HG03521 (cell line): ENCODE measurements at regions not wholly inside any gene's neighbourhood (a gene's known extent, or its start where the extent isn't known, plus 50 kb on each side); places are given as distances from the start of the nearest gene placed in this dataset.

Source experiments
- ATAC-seq: cut with Tn5 transposase; IDR thresholded peaks from one replicate; pipeline ENCODE4 v1.9.1; 2021; ENCODE audit warnings: mild to moderate bottlenecking, moderate library complexity; ENCODE audit not compliant: unreplicated experiment

DNA sequence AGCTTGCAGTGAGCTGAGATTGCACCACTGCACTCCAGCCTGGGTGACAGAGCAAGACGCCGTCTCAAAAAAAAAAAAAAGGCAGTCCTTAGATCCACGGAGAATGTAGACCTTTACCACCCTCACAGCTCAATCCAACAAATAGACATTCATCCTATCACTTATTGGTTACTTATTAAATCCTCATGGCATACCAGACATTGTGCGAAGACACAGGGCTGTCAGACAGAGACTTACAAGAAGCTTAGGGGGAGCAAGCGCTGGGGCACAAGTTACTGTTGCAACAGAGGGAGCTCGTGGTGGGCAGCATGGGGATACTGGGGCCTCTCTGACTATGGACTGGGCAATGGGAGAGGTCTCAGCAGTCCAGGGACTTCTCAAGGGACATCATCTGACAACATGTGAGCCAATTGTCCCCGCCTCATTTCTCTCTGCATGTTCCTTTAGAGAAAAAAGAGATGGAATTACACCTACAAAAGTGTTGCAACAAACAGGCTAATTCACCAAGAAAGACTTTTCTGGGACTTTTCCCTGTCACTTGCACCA, 82.8 kb upstream of the TNS3 start:
- ATAC-seq, result no peak

DNA sequence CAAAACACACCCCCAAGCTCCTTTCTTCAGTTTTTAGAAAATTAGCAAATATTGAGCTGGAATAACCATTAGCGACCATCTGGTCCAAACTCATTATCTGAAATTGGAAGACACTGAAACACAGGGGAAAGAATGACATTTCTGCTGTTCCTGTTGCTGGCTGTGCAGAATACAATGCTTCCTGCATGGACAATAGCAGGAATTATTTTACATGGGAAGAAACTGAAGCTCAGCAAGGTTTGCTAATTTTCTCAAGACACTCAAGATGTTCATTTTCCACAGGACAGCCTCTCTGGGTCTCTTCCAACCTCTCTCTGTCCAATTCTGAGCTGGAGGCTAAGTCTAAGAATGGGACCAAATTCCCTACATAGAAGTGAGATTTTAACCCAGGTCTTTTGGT, 81.9 kb upstream of the TNS3 start:
- ATAC-seq, result no peak

DNA sequence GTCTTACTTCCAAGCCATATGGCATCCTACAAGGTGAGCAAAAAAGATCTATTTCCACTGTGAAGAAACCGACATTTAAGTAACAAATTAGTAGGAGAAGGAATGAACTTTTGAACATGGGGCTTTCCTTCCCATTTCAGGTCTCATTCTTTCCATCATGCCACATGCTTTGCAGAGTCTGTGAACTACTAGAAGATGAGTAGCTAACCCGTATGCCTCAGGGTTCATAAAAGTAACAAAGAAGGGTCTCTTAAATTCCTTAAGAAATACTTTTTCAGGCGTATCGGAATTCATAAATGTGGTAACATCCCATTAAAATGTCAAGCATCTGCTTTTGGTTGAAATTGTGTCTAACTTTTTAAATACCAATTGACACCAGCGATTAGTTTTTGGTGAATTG, 81.3 kb upstream of the TNS3 start:
- ATAC-seq, result no peak

DNA sequence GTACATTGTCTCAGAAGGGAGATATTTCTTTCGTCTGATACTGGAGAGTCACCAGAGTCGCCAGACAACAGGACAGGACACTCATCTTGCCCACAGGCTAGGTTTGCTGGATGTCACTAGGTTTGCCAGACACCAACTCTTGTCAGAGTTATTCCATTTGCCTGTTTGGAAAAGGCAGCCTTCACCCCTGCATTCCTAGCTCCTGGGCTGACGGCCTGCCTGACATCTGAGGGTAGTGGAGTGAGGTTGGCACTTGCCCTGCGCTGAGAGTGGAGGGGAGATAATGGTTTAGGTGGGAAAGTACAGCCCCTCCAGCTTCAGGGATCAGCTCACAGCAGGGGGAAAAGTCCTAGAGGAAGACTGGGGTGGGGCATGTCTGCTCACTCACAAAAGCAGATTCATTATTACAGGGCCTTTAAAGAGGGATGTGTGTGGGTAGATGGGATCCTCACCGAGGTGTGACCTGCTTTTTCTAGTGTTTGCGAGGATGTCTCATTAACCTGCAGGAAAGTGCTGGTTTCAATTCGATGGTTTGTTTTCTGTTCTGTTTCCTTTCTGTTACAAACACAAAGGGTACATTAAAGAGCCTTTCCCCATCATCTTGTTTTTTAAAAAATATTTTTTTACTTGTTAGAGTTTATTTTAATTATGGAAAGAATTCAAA, 79.3 kb upstream of the TNS3 start:
- no peak for ATAC-seq

DNA sequence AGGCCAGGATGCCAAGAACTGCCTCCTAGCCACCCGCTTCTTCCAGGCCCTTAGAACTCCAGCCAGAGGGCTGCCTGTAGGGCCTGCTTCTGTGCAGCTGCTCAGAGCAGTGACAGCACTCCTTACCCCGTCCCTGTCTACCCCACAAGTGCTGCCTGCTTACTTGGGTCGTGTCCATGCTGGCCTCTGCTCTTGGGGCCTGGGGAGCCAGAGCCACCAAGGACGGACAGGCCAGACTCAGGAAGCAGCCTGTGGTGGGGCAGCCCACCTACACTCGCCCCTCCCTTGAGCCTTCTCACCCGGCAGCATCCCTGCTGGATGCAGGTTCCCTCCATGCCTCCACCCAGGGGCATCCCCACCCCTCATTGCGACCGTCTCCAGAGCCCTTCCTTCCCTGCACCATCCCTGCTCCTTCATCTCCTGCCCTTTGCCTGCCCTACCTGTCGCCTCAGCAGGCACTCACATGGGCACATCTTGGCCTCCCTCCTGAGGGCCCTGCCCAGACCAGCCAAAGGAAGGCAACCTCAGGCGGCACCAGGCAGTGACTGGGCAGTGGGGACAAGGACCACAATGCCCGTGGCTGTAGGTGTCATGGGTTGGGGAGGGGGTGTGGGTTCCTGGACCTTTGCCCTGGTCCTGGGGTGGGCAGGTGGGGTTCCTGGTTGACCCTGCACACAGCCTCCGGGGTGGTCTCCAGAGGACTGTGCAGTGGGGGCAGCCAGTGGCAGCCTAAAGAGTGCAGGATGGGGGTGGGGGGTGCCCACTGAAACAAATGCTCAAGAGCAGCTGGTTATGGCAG, 78.0 kb upstream of the TNS3 start:
- ATAC-seq, result no peak

DNA sequence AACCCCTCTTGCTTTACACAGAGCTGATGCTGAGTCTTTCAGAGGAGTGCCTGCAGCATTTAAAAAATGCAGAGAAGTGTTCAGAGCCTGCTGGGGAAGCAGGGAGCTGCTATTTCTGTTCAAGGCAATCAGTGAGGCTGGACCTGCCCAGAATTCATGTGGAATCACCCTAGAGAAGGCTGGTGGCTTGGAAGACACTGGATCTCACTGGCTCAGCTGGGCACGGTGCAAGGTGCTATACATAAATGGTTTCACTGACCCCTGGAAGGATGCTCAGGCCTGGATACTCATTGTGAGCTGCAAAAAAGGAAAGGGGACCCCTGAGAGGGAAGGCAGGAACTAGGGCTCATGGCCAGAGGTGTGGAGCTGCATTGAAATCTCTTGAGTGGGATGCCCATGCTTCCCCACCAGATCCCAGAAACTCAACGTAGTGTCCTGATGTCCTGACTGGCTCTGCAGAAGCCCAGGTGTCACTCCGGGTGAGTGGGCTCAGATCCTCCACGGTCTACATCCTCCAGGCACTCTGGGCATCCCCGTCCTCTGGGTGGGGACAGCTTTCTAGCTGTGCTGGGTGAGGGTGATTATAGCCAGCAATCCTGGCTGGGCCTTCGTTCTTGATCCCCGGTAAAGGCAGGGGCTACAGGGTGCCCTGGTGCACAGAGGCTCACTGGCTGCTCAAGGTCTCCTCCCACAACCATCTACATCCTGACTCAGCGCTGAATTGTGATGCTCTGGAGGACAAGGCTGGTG, 77.2 kb upstream of the TNS3 start:
- no peak for ATAC-seq

DNA sequence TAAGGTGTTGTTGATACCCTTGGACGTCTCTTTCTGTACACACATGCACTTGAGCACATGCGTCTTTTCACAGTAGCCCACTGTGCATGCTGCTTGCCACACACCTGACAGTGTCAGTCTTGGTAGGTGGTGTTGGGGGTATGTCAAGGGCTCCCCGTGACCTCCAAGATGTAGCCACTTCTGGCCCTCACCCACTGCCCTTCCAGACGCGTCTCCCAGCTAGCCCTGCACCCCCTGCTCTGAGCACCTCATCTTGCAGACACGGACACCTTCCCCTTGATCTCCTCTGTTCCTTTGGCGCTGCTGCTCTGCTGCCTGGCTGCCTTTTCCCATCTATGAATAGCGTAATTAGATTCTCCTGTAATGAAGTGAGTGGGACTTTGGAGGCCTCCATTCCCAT, 75.2 kb upstream of the TNS3 start:
- ATAC-seq, result no peak

DNA sequence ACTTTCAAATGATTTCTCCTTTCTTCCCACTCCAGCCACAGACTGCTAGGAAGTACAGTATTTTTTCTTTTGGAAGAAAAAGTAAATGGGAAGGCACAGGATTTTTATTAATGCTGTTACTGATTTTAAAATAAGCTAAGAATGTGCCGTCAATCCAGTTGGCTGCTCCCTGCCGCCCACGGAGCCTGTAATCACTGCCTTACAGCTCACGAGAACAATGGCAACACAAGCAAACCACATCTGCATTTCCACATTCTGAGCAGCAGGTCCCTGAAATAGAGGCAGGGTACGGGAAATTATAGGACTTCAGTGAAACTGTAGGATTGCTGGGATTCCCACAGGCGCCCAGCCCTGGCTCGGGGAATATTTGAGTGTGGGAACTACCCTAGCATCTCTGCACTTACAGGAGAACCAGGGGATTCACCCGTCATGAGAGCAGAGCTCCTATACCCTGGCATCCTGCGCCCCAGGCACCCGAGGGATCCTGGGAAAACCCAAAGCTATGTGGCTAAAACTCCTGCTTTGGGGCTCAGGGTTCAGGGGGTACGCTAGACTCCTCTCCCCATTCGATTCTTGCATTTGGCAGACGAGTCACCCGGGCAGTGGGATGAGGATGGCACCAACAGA, 72.9 kb upstream of the TNS3 start:
- ATAC-seq, result no peak

DNA sequence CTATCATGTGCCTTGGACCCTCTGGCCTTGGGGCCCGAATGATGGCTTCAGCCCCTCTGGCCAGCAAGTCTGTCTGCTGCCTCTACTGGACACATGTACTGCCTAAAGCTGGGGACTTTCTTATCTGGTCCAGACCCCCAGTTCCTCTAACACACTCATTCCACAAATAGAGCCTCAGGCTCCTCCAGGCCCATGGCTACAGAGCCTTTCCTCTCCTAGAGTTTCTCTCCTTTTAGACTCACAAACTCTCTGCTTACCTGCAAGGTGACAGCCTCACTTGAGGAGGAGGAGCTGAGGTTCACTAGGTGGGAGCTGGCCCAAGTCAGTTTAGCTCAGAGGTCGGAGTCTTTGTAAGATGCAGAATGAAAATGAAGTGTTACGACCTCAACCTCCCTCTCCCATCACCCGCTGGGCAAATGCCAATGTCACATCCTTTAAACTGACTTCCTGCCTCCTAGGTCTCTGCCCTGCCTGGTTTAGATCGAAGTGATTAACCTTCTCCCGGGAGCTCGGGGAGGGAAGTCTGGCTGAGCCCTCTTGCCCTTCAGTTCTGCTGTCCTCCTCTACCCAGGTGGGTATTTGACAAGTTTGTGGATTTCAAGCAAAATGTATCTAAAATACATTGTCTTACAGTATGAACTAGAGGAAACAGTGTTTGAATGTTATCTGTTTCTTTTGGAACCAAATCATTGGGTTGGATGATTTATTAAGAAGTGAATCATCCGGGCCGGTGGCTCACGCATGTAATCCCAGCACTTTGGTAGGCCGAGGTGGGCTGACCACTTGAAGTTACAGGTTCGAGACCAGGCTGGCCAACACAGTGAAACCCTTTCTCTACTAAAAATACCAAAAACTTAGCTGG, 71.9 kb upstream of the TNS3 start:
- ATAC-seq, result no peak

DNA sequence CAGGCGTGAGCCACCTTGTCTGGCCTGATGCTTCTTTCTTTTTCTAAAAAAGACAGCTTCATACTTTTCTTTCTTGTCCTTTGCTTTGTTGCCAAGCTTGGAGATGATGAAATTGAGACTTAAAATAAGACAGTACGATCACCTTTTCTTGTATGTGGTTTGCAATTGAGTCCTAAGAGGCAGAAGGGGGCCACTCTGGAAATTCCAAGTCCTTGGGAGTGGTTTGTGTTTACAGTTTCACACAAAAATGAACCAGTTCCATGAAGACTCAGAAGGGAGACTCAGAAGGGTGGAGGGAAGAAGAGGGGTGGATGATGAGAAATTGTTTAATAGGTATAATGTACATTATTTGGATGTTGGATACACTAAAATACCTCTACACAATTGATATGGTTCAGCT, 70.7 kb upstream of the TNS3 start:
- no peak for ATAC-seq

DNA sequence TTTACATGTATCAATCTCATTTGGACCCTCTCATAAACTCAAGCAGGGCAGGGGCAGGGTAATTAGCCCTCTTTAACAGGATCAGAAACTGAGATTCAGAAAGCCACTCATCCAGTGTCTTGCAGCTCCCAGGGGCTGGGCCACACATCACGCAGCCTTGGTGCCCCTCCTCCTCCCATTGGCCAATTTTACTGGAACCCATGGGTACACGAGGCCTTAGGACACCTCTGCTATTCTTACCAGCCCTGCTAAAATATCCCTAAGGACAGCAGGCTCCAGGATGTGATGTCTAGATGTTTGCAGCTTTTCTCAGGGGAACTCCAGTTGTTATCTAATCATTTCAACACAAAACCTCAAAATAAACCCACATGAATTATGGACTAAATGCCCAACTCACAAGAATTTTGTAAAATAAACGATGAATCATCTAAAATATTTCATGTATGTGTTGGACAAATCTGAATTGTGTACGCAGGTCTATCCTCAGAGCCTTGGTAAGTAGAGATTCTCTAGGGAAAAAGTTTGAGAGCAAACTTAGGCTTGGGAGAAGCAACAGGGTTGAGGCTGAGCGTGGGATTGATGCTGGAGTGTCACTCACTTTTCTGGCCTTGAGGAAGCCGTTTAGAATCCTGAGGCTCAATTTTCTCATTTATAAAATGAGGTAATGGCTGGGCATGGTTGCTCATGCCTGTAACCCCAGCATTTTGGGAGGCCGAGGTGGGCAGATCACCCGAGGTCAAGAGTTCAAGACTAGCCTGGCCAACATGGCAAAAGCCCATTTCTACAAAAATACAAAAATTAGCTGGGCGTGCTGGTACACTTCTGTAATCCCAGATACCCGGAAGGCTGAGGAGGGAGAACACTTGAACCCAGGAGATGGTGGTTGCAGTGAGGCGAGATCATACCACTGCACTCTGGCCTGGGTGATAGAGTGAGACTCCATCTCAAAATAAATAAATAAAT, 69.7 kb upstream of the TNS3 start:
- ATAC-seq, result no peak

DNA sequence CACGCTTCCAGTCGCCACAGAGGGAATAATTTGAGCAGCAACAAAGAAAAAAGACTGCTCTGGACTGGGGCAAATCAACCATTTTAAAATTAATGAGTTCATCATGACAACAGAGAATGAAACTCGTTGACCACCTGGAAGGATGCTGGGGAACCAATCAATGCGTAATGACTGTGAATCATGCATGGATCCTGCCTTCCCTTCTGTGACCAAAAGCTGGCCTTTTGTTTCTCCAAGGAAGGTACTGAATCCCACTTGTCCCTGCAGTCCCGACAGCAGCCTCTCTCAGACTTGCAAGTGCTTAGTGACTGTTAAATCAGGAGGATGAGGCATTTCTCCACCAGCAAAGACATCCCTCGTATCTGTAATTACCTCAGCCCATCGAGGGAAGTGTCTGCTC, 68.0 kb upstream of the TNS3 start:
- no peak for ATAC-seq

DNA sequence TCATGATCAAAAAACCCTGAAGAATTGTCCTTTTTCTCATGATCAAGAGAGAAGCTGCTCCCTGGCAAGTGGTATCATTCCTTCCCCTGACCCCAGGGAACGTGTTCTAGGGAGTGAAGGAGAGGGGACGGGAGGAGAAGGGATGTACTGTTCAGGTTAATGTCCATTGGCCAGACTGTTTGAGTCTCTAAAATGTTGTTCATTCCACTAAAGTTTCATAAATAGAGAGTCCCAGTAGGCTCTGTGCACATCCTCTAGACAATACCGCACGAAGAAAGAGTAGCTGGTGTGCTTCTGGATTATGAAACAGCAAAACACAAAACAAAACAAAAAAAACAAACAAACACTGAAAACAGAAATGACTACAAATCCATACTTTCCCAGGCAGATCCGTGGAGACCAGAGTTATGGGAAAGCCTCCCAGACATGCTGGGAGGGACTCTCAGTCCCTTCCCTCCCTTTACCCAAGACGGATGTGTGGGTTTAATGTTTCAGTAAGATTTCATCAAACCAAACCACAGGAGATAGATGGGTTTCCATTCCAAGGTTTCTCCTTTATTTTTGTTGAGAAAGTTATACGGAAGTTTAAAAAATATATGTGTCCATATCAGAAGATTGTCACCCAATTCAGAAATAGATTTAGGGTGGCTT, 66.5 kb upstream of the TNS3 start:
- ATAC-seq, result no peak

DNA sequence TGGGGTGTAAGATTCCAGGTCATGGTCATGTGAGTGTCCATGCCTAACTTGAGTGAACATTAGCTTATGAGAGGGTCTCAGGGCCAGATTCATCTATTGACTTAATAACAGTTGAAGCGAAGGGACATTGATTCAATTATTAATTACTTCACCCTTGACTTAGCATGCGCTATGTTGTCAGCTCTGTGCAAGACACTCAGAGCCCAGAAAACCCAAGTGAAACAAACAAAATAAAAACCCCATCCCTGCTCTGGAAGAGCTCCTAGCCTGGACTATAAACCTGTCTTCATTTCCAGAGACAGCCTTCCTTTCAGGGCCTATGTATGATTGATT, 66.0 kb upstream of the TNS3 start:
- ATAC-seq, result no peak

DNA sequence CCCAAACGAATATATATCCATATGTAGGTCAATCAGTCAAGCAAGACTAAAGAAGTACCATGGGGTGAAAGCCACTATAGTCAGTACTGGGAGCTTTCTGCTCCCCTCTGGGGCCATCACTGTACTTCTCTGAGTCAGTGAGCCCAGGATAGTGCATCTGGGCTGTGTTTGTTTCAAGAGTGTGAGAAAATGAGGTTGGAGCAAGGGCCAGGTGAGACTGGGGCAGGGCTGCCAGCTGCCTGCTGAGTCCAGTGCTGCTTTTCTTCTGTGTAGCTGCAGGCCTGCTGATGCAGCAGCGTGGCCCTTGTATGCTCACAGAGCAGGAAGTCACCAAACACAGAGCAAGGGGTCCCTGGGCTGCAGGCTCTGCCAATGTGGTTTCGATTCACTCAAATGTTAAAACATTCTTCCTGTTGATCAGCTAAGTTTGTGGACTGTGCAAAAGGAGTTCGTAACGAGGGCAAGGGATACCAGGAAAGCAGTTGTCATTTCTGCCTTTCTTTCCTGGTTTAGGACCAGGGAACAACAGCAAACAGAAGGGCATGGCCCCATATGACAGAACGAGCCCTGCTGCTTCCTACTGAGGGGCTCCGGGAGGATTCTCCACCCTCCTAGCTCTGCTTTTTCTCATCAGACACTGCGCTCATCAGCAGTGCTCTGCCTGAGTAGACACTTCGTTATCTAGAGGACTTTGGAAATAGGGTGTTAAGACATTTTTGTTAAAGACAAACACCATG, 65.4 kb upstream of the TNS3 start:
- no peak for ATAC-seq

DNA sequence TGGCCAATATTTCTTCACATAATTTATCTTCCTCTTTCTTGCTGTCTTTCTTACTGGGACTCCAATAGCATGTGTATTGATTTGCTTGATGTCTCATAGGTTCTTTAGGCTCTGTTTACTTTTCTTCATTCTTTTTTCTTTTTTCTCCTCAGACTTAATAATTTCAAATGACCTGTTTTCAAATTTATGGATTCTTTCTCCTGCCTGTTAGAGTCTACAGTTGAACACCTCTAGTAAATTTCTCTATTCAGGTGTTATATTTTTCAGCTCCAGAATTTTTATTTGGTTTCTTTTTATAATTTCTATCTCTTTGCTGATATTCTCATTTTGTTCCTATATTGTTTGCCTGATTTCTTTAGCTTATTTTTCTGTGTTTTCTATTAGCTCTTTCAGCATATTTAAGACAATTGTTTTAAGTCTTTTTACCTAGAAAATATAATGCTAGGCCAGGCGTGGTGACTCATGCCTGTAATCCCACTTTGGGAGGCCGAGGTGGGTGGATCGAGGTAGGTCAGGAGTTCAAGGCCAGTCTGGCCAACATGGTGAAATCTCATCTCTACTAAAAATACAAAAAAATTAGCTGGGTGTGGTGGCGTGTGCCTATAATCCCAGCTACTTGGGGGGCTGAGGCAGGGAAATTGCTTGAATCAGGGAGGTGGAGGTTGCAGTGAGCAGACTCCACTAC, 61.9 kb upstream of the TNS3 start:
- no peak for ATAC-seq

DNA sequence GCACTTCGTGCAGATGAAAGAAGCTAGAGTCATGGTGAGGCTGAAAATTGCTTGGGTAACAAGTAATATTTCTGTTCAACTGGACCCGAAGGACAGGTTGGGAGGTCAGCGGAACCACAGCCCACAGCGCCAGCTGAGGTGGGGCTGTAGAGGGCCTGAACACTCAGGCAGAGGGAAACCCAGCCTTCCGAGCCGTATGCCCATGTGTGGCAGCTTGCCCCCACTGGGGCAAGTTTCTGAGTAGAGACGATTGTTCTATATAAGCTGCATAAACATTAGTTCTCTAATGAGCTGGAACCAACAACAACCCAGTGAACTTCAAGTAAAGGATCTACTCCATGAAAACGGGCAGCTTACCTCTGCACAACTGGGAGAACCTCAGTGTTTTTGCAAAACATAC, 58.4 kb upstream of the TNS3 start:
- no peak for ATAC-seq
